HAP-1 (cell line): ENCODE measurements at regions not wholly inside any gene's neighbourhood (a gene's known extent, or its start where the extent isn't known, plus 50 kb on each side); places are given as distances from the start of the nearest gene placed in this dataset.

ENCODE experiments used
- DNase-seq, 2 experiments: peaks; one replicate each; pipeline ENCODE4 v3.0.0-alpha.2; 2016 to 2020; ENCODE audit warnings: low spot score in 2 of 2
- H3K27me3 ChIP-seq: fragments of 250-450 bp; sonication (Bioruptor Pico); 2 replicates; pipeline ENCODE4 v1.5.1; 2020; ENCODE audit warnings: low read depth, mild to moderate bottlenecking, moderate library complexity
- H3K36me3 ChIP-seq: fragments of 250-450 bp; sonication (Bioruptor Pico); replicated peaks from 2 replicates; pipeline ENCODE4 v1.5.1; 2020; ENCODE audit warnings: mild to moderate bottlenecking
- H3K4me1 ChIP-seq: fragments of 250-450 bp; sonication (Bioruptor Pico); 2 replicates; pipeline ENCODE4 v1.5.1; 2020; ENCODE audit warnings: mild to moderate bottlenecking
- H3K4me3 ChIP-seq: fragments of 250-450 bp; sonication (Bioruptor Pico); 2 replicates; pipeline ENCODE4 v1.5.1; 2020; ENCODE audit warnings: mild to moderate bottlenecking, moderate library complexity
- H3K9me3 ChIP-seq: fragments of 250-450 bp; sonication (Bioruptor Pico); 2 replicates; pipeline ENCODE4 v1.5.1; 2020; ENCODE audit warnings: mild to moderate bottlenecking, moderate library complexity
- in situ Hi-C: fragments of 300-500 bp; cut with MboI; formaldehyde crosslinking; loops from 3 replicates; pipeline ENCODE4 v1.14.3; 2020; ENCODE audit warnings: low sequenced_read_pairs, inconsistent platforms, mixed read lengths

DNA sequence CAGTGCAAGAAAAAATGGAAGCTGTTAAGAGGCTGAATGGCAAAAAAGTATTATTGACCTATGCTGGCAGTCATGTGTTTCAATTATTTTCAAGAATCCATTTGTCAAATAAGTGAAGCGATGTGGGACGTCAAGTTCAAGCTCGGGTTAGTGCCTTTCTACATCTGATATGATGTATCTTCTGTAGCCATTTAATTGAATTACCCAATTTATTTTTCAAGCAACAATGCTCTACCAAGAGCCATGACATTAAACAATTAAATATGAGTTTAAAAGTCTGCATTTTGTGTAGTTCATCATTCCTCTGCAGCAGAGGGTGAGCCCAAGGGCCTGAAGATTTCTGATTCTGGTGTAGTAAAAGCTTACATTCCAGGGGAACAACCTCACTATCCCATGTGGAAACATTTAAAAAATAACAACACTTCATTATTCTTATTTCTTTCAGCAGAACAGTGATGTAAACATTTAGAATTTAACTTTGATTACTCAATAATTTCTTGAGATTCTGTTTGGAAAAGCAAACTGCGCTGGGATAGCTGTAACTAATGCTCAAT, 619.7 kb upstream of the ARRDC3 start:
- in situ Hi-C loops = no loop called here
- Histone ChIP-seq H3K36me3 (no peaks in the 10 kb centered on the region), H3K4me1 (peaks cover 28% of the 10 kb centered on the region), H3K4me3 (no peak overlapping the region), H3K27me3 (no peaks in the 10 kb centered on the region), H3K9me3 (no peaks in the 10 kb centered on the region)
- no peak for DNase-seq

DNA sequence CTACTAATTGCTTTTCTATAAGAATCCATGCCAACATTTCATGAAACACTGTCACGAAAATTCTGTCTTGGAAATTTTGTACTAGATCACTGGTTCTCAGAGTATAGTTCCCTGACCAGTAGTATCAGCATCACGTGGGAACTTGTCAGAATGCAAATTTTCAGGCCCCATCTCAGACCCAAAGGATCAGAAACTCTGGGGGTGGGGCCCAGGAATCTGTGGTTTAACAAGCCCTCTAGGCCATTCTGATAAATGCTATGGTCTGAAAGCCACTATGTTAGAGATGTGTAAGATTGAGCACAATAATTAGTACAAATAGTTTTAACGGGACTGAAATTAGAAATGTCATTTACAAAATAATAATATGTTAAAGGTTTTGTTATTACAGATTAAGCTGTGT, 615.7 kb upstream of the ARRDC3 start:
- H3K27me3 ChIP-seq = no peaks in the 10 kb centered on the region
- no peaks in the 10 kb centered on the region for H3K36me3 ChIP-seq
- peaks cover 12% of the 10 kb centered on the region for H3K4me1 ChIP-seq
- no peaks in the 10 kb centered on the region for H3K9me3 ChIP-seq
- in situ Hi-C loops = no loop called here
- DNase-seq = peak in 1 of 2 experiments; percentile 17
- H3K4me3 ChIP-seq = no peak overlapping the region

DNA sequence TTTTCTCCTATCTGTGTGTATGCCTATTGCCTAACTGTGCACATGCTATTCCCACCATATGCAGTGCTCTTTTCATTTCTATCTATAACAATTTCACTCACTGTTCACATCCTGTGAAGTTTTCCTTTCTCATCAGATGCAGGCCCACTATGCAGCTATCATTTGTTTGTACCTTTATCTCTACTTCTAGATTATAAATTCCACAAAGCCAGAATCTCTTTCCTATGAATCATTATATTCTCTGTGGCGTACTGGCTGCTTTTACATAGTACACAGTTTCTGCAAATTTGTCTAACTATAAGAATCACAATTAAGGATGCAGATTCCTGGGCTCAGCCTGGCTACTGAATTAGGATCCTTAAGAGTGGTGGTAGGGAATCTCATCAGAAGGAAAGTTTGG, 600.8 kb upstream of the ARRDC3 start:
- in situ Hi-C loops = no loop called here
- Histone ChIP-seq H3K27me3 (no peaks in the 10 kb centered on the region), H3K9me3 (no peaks in the 10 kb centered on the region), H3K4me1 (peaks cover 22% of the 10 kb centered on the region), H3K4me3 (no peak overlapping the region), H3K36me3 (no peaks in the 10 kb centered on the region)
- no peak for DNase-seq

DNA sequence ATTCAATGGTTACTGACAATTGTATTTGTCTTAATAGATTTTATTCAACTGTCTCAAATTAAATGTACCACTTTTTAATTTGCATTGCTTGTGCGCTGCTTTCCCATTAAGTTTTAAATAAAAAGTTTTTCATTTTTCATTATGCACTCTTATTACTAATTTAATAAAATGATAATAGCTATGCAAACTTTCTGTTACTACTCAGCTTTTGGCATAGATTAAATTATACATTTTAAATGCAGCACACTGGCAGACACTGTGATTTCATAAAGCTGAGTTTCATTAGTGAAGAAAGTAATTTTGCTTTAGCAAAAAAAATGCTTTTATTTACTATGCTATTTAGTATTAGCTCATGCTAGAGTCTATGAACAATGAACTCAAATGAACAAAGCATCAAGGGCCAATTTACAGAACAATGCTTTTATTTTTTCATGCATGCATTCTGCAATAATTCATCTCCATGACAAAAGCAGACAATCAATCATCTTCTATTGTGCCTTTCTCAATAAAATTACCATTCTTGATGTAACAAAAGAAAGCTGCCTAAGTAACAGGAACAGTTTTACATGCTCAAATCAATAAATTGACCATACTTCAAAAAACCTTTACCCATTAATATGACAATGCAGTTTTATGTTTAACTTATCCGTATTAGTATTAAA, 595.2 kb upstream of the ARRDC3 start:
- Histone ChIP-seq H3K4me1 (peaks cover 28% of the 10 kb centered on the region), H3K4me3 (no peak overlapping the region), H3K27me3 (no peaks in the 10 kb centered on the region), H3K36me3 (no peaks in the 10 kb centered on the region), H3K9me3 (no peaks in the 10 kb centered on the region)
- in situ Hi-C loops = no loop called here
- DNase-seq = peak in 1 of 2 experiments; percentile 89

DNA sequence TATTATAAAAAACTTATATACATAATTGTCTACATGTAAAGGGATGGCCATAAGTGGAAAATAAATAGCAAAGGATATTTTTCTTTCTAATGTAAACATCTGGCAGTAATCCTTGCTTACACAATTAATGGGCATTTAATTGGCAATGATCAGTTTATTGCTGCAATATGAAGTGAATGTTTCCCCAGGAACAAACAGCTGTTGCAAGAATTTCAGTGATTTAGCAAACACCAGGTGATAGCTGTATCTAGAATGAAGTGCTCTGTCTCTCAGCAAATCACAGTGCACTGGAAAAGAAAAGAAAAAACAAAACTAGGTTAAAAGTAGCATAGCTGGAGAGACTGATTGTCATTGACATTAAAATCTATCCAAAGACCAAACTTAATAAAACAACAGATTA, 594.5 kb upstream of the ARRDC3 start:
- H3K27me3 ChIP-seq = no peaks in the 10 kb centered on the region
- no peak for DNase-seq
- H3K9me3 ChIP-seq = no peaks in the 10 kb centered on the region
- in situ Hi-C loops = no loop called here
- no peak overlapping the region for H3K4me3 ChIP-seq
- no peaks in the 10 kb centered on the region for H3K36me3 ChIP-seq
- peaks cover 28% of the 10 kb centered on the region for H3K4me1 ChIP-seq

DNA sequence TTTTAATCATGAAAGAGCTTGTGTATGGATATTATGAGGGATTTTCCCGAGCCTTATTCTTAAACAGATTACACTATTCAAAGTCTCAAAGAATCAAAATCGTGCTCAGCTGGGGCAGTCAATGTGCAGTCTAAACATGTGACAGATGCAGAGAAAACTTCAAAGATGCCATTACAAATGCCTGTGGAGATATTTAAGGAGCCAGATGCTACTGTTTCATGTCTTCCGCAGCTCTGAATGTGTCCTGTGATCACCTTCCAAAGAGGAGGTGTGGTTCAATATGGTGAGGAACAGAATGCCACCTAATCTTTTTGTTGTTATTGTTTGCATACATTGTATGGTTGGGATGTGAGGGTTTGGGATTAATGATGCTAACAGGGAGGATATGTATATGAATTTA, 593.3 kb upstream of the ARRDC3 start:
- no peaks in the 10 kb centered on the region for H3K27me3 ChIP-seq
- no peaks in the 10 kb centered on the region for H3K9me3 ChIP-seq
- no peak overlapping the region for H3K4me3 ChIP-seq
- DNase-seq = peak; percentile 23 to 43
- H3K4me1 ChIP-seq = peaks cover 28% of the 10 kb centered on the region
- no peaks in the 10 kb centered on the region for H3K36me3 ChIP-seq
- in situ Hi-C loops = no loop called here

DNA sequence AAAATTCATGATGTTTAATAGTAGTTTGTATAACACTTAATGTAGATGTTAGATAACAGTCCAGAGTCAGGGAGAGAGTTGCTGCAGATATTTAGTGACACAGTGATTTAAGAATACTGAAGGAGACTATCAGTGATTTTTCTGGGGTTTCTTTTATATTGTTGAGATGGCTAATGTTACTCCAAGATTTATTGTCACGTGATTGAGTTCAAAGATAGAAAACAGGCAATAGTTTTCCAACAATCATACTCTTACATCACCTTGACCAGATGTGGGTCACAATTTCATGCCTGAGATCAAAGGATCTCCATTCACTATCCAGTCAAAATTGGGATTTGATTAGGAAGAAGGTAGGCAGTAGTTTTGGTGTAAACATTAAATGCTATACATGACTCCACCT, 580.0 kb upstream of the ARRDC3 start:
- Histone ChIP-seq H3K4me3 (no peak overlapping the region), H3K4me1 (no peaks in the 10 kb centered on the region), H3K27me3 (no peaks in the 10 kb centered on the region), H3K9me3 (no peaks in the 10 kb centered on the region), H3K36me3 (no peaks in the 10 kb centered on the region)
- in situ Hi-C loops = no loop called here
- no peak for DNase-seq

DNA sequence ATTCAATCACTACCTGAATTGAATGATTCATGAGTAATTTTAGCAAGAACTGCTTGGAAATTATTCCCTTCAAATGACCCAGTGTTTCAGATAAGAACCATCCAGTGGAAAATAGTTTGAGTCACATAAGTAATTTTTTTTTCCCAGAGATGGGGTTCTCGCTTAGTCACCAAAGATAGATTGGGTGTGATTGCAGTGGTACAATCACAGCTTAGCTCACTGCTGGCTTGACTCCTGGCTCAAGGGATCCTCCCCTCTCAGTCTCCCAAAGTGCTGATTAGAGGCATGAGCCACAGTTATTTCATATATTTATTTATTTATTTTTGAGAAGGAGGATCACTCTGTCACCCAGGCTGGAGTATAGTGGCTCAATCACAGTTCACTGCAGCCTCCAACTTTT, 574.5 kb upstream of the ARRDC3 start:
- Histone ChIP-seq H3K4me1 (no peaks in the 10 kb centered on the region), H3K36me3 (no peaks in the 10 kb centered on the region), H3K4me3 (no peak overlapping the region), H3K9me3 (no peaks in the 10 kb centered on the region), H3K27me3 (no peaks in the 10 kb centered on the region)
- DNase-seq = no peak
- in situ Hi-C loops = no loop called here

DNA sequence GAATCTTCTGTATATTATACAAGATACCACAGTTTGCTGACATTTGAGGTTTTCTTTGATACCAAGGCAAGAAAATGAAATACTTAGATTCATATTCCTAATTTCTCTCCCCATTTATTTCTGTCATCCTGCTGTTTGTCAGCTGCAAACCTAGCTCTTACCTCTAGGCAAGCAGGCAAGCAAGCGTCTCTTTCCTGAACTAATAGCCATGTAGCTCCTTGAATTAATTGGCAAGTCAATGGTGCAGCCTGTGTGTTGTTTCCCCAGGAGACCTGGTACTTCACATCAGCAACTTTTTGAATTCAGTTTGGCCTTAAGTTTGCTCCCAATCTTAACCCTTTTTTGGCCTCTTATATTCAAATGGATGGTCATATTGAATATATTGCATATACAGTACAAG, 573.6 kb upstream of the ARRDC3 start:
- no peaks in the 10 kb centered on the region for H3K36me3 ChIP-seq
- no peaks in the 10 kb centered on the region for H3K4me1 ChIP-seq
- H3K4me3 ChIP-seq = no peak overlapping the region
- no peaks in the 10 kb centered on the region for H3K27me3 ChIP-seq
- no peaks in the 10 kb centered on the region for H3K9me3 ChIP-seq
- DNase-seq = no peak
- in situ Hi-C loops = no loop called here

DNA sequence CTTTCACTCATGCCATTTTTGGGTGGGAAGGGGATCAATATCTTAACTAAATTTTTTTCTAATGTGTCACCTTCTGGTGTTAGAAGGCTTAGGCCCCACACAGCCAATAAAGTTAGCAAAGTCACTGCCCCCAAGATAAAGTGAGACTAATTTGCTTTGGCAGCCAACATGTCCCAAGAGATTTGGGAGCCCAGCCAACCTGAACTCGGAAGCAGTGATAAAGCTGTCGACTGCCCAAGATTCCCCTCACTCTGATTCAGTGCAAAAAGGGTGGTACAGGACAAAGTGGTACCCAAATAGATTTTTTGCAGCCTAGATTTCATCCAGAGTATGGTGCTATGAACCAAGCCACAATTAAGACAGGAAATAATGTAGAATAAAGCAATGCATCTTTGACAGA, 572.5 kb upstream of the ARRDC3 start:
- no peaks in the 10 kb centered on the region for H3K4me1 ChIP-seq
- H3K27me3 ChIP-seq = no peaks in the 10 kb centered on the region
- no peak for DNase-seq
- H3K36me3 ChIP-seq = no peaks in the 10 kb centered on the region
- H3K4me3 ChIP-seq = no peak overlapping the region
- in situ Hi-C loops = no loop called here
- no peaks in the 10 kb centered on the region for H3K9me3 ChIP-seq

DNA sequence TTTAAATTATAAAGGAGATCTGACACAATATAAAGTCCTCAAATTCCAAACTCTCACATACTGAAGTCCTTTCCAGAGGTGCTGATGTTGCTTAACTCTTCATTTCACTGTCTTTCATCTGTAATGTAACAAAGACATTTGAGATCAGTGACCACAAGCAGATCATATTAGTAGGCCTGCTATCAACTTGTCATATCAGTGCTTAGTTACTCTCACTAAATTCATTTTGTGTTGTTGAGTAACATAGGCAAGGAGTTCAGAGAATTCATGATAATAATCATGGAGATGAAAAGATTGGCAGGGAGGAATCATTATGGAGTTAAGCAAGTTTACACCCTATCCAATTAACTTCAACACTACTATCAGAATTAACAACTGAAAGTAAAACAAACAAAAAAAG, 571.0 kb upstream of the ARRDC3 start:
- no peaks in the 10 kb centered on the region for H3K27me3 ChIP-seq
- H3K4me3 ChIP-seq = no peak overlapping the region
- no peaks in the 10 kb centered on the region for H3K4me1 ChIP-seq
- no peaks in the 10 kb centered on the region for H3K9me3 ChIP-seq
- DNase-seq = no peak
- H3K36me3 ChIP-seq = no peaks in the 10 kb centered on the region
- in situ Hi-C loops = no loop called here

DNA sequence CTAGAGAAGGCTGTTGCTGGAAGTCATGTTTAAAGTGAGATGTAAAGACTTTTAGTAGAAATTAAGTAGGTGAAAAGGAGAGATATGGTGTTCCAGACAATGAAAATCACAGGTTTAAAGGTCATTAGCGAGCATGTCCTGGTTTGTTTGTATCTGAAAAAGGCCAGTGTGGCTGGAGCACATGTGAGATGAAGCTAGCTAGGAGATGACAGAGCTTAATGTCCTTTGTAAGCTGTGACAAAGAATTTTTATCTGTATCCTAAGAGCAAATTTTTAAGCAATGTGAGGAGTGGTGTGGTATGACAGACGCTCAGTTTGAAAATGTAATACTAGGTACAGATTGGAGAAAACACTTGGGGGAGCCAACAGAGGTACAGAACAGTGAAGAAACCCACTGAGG, 567.2 kb upstream of the ARRDC3 start:
- no peaks in the 10 kb centered on the region for H3K36me3 ChIP-seq
- H3K9me3 ChIP-seq = no peaks in the 10 kb centered on the region
- H3K4me3 ChIP-seq = no peak overlapping the region
- no peaks in the 10 kb centered on the region for H3K27me3 ChIP-seq
- H3K4me1 ChIP-seq = no peaks in the 10 kb centered on the region
- in situ Hi-C loops = no loop called here
- no peak for DNase-seq

DNA sequence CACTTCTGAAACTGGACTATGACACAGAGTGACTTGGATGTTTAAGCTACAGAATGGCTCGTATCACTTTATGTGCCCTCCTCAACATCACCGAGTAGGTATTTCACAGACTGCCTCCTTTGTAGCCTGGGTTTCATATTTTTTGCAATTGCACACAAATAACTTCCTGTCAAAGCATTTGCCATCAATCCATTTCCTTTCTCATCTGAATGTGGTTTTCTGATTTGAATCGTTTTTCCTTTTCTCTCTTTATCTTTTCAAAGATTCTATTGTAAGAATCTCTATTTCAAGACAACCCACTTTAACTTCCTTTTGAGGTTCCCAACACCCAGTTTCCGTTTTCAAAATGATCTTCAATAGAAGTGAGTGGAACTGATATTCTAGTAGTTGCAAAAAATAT, 563.8 kb upstream of the ARRDC3 start:
- no peak overlapping the region for H3K4me3 ChIP-seq
- no peaks in the 10 kb centered on the region for H3K4me1 ChIP-seq
- no peaks in the 10 kb centered on the region for H3K36me3 ChIP-seq
- H3K27me3 ChIP-seq = no peaks in the 10 kb centered on the region
- in situ Hi-C loops = no loop called here
- no peak for DNase-seq
- no peaks in the 10 kb centered on the region for H3K9me3 ChIP-seq

DNA sequence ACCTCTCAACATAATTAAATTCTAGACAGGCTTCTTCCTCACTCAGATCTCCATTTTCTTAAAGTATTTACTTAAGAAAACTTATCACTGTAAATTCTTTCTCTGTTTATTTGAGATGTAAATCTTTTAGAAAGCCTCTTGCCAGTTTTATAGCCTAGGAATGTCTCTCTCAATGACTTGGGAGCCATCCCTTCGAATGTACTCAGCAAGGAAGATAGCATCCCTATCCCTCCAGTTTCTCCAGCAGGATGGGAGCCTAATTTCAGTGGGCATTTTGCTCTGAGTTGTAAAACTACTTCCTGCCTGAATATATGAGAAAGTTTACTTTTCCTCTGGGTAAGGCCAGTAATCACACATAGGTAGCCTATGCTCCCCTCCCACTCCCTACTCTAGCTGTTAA, 558.5 kb upstream of the ARRDC3 start:
- Histone ChIP-seq H3K4me1 (peaks cover 11% of the 10 kb centered on the region), H3K36me3 (no peaks in the 10 kb centered on the region), H3K27me3 (no peaks in the 10 kb centered on the region), H3K9me3 (no peaks in the 10 kb centered on the region), H3K4me3 (no peak overlapping the region)
- DNase-seq = no peak
- in situ Hi-C loops = no loop called here

DNA sequence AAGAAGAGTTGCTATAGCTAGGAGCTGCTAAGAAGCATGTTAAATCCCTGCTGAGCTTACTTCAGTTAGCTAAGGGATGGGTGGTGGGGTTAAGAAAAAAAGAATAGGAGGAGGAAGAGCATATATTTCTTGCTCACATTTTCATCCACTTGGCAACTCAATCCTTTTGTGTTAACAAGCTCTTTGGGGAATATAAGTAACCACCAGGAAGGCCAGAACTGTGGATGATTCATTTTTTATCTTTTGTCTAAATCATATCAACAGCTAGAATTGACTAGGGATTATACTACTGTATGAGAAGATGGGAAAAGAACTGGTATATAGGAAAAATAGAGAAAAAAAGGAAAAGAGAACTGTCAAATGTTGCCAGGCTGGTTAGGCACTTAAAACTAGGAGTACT, 555.3 kb upstream of the ARRDC3 start:
- in situ Hi-C loops = no loop called here
- H3K9me3 ChIP-seq = no peaks in the 10 kb centered on the region

More for the DNA sequence above, 555.3 kb upstream of the ARRDC3 start:
- Histone ChIP-seq H3K4me1 (peaks cover 11% of the 10 kb centered on the region), H3K36me3 (no peaks in the 10 kb centered on the region), H3K27me3 (no peaks in the 10 kb centered on the region), H3K4me3 (no peak overlapping the region)
- DNase-seq = no peak
